K562 (cell line): ENCODE measurements at regions not wholly inside any gene's neighbourhood (a gene's known extent, or its start where the extent isn't known, plus 50 kb on each side); places are given as distances from the start of the nearest gene placed in this dataset.

Source experiments
- CCNT2 ChIP-seq: IDR thresholded peaks from 2 replicates; pipeline ENCODE4 v1.6.1; 2011; ENCODE audit warnings: borderline replicate concordance, low read depth, mild to moderate bottlenecking, moderate library complexity, mixed read lengths, low read length; ENCODE audit not compliant: insufficient read length; ENCODE audit errors: extremely low read depth
- ERF ChIP-seq: fragments of 450-650 bp; formaldehyde crosslinking; IDR thresholded peaks from 2 replicates; pipeline ENCODE4 v1.4.0; 2020; ENCODE audit warnings: mild to moderate bottlenecking, mixed read lengths
- EZH2 ChIP-seq: IDR thresholded peaks from 2 replicates; pipeline ENCODE4 v1.6.1; 2012; ENCODE audit warnings: low read depth, mild to moderate bottlenecking, inconsistent platforms, low read length, borderline replicate concordance
- HIVEP1 ChIP-seq: fragments of 250-450 bp; sonication (Bioruptor Pico); IDR thresholded peaks from 2 replicates; pipeline ENCODE4 v1.4.0; 2020; ENCODE audit warnings: mild to moderate bottlenecking
- HMGN3 ChIP-seq: IDR thresholded peaks from 2 replicates; pipeline ENCODE4 v1.6.1; 2011; ENCODE audit warnings: borderline replicate concordance, low read depth, mild to moderate bottlenecking, mixed read lengths, low read length; ENCODE audit not compliant: insufficient read length; ENCODE audit errors: extremely low read depth
- NR2F6 ChIP-seq: fragments of 450-650 bp; formaldehyde crosslinking; IDR thresholded peaks from 2 replicates; pipeline ENCODE4 v1.4.0; 2020; ENCODE audit warnings: mild to moderate bottlenecking
- PPARD ChIP-seq: fragments of 250-450 bp; sonication (Bioruptor Pico); IDR thresholded peaks from 2 replicates; pipeline ENCODE4 v1.8.0; 2022; ENCODE audit warnings: inconsistent platforms, mild to moderate bottlenecking, moderate library complexity
- SLC30A9 ChIP-seq: fragments of 250-450 bp; sonication (Bioruptor Pico); IDR thresholded peaks from 2 replicates; pipeline ENCODE4 v1.8.0; 2022; ENCODE audit warnings: mild to moderate bottlenecking, moderate library complexity
- SMAD3 ChIP-seq: fragments of 450-650 bp; formaldehyde crosslinking; conservative IDR thresholded peaks from 2 replicates; pipeline ENCODE4 v1.4.0; 2020; ENCODE audit warnings: mild to moderate bottlenecking
- TAF15 ChIP-seq: fragments of 200-400 bp; formaldehyde crosslinking; IDR thresholded peaks from 2 replicates; pipeline ENCODE4 v1.6.1; 2017; ENCODE audit warnings: mild to moderate bottlenecking, low read depth, low read length, moderate library complexity
- VEZF1 ChIP-seq: fragments of 200-800 bp; sonication (Bioruptor generic); IDR thresholded peaks from 2 replicates; pipeline ENCODE4 v1.6.1; 2017; ENCODE audit warnings: missing genetic modification characterization, missing compliant biosample characterization
- WHSC1 ChIP-seq: IDR thresholded peaks from one replicate; pipeline ENCODE4 v1.6.1; 2012; ENCODE audit warnings: low read length, control low read depth, inconsistent platforms
- XRCC5 ChIP-seq: fragments of 200-400 bp; formaldehyde crosslinking; IDR thresholded peaks from 2 replicates; pipeline ENCODE4 v1.6.1; 2017; ENCODE audit warnings: low read depth, mild to moderate bottlenecking, low read length
- YY1 ChIP-seq, 3 experiments: IDR thresholded peaks; 2 replicates each; pipeline ENCODE4 v1.6.1; 2011; ENCODE audit warnings: low read length in 2 of 3, mild to moderate bottlenecking in 2 of 3, moderate library complexity in 2 of 3, borderline replicate concordance in 1 of 3, control low read depth in 1 of 3, low read depth in 1 of 3; ENCODE audit not compliant: insufficient read depth in 3 of 3, insufficient replicate concordance in 2 of 3, control insufficient read depth in 1 of 3, insufficient read length in 1 of 3; ENCODE audit errors: extremely low read depth in 1 of 3
- ZNF232 ChIP-seq: sonication (generic); formaldehyde crosslinking; IDR thresholded peaks from 2 replicates; pipeline ENCODE4 v1.8.0; 2022; ENCODE audit warnings: mild to moderate bottlenecking, missing genetic modification reagents
- ZNF512 ChIP-seq: IDR thresholded peaks from 2 replicates; pipeline ENCODE4 v1.6.1; 2016; ENCODE audit warnings: missing genetic modification characterization, missing compliant biosample characterization
- ZNF717 ChIP-seq: fragments of 250-450 bp; sonication (Bioruptor Pico); IDR thresholded peaks from 2 replicates; pipeline ENCODE4 v1.5.0; 2021
- ZNF75A ChIP-seq: fragments of 450-650 bp; formaldehyde crosslinking; IDR thresholded peaks from 2 replicates; pipeline ENCODE4 v1.4.0; 2020; ENCODE audit warnings: mild to moderate bottlenecking
- ZNF766 ChIP-seq: fragments of 200-800 bp; sonication (Bioruptor generic); conservative IDR thresholded peaks from 2 replicates; pipeline ENCODE4 v1.6.1; 2016; ENCODE audit warnings: missing genetic modification characterization, missing compliant biosample characterization
- TF ChIP-seq, protein P1 (sequence below): sonication (generic); formaldehyde crosslinking; IDR thresholded peaks from 2 replicates; pipeline ENCODE4 v1.8.0; 2022; ENCODE audit warnings: missing genetic modification reagents, mild to moderate bottlenecking, moderate library complexity, borderline replicate concordance
- TF ChIP-seq, protein P2 (sequence below): fragments of 450-650 bp; conservative IDR thresholded peaks from 2 replicates; pipeline ENCODE4 v1.6.1; 2016; ENCODE audit warnings: missing genetic modification characterization, low read depth, mild to moderate bottlenecking, control low read depth, missing compliant biosample characterization

DNA sequence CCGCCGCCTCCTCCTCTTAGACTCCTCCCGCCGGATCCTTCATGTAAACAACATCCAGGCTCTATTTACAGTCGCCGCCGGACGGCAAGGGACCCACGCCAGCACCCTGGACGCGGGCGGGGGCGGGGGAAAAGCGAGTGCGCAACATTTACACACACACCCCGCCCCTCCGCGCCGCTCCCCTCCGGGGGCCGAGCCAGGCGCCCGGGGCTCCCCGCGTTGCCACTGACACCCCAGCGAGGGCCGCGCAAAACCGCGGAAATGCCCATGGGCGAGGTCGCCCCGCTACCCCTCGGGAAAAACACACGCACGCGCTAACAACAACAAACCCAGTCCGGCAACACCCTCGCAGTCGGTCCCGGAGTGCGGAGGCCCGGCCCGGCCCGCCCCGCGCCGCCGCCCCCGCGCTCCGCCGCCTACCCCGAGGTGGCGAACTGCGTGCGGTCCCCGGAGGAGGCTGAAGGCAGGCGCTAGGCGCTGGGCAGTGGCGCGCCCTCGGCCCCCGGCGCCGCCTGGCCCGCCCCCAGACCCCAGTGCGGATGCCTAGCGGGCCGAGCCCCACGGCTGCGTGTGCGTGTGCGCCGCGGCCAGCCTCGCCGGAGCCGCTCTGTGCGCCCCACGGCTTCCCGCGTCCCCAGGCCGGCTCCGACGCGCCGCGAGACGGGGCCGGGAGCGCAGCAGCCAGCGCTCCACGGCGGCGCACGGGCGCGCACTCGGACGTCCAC is 81.1 kb upstream of the AK4 start (continued):
- TF ChIP-seq, protein P1, sequence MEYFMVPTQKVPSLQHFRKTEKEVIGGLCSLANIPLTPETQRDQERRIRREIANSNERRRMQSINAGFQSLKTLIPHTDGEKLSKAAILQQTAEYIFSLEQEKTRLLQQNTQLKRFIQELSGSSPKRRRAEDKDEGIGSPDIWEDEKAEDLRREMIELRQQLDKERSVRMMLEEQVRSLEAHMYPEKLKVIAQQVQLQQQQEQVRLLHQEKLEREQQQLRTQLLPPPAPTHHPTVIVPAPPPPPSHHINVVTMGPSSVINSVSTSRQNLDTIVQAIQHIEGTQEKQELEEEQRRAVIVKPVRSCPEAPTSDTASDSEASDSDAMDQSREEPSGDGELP (CRISPR knock-in tag): peak; percentile 71
- 0 out of 2 replicates have a peak, but pooled peaks have one; percentile 40 for TF ChIP-seq ERF (CRISPR knock-in tag)
- no peak for TF ChIP-seq ZNF232 (CRISPR knock-in tag)
- no peak for TF ChIP-seq NR2F6 (CRISPR knock-in tag)
- no peak for TF ChIP-seq SLC30A9 (CRISPR knock-in tag)
- TF ChIP-seq ZNF717 (CRISPR knock-in tag): no peak
- no peak for TF ChIP-seq WHSC1
- peak; percentile 47 for TF ChIP-seq HMGN3
- TF ChIP-seq, protein P2, sequence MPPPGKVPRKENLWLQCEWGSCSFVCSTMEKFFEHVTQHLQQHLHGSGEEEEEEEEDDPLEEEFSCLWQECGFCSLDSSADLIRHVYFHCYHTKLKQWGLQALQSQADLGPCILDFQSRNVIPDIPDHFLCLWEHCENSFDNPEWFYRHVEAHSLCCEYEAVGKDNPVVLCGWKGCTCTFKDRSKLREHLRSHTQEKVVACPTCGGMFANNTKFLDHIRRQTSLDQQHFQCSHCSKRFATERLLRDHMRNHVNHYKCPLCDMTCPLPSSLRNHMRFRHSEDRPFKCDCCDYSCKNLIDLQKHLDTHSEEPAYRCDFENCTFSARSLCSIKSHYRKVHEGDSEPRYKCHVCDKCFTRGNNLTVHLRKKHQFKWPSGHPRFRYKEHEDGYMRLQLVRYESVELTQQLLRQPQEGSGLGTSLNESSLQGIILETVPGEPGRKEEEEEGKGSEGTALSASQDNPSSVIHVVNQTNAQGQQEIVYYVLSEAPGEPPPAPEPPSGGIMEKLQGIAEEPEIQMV (tag): 0 out of 2 replicates have a peak, but pooled peaks have one; percentile 30
- TF ChIP-seq TAF15: no peak
- peak in 1 of 3 experiments; percentile 20 for TF ChIP-seq YY1 (IDR thresholded peaks at IDR 0.05; ENCODE audit: borderline replicate concordance in 1 of 3, control insufficient read depth in 1 of 3, extremely low read depth in 1 of 3, insufficient read depth in 3 of 3, insufficient read length in 1 of 3, insufficient replicate concordance in 2 of 3, low read depth in 1 of 3, low read length in 2 of 3)
- TF ChIP-seq HIVEP1 (CRISPR knock-in tag): no peak
- TF ChIP-seq ZNF75A: no peak
- TF ChIP-seq CCNT2: no peak
- no peak for TF ChIP-seq SMAD3
- TF ChIP-seq EZH2: no peak
- no peak for TF ChIP-seq ZNF512 (tag)
- TF ChIP-seq ZNF766: no peak
- no peak for TF ChIP-seq XRCC5
- TF ChIP-seq PPARD: no peak
- TF ChIP-seq VEZF1 (CRISPR knock-in tag): peak; percentile 75
